ENCODE measurements at regions not wholly inside any gene's neighbourhood (a gene's known extent, or its start where the extent isn't known, plus 50 kb on each side); places are given as distances from the start of the nearest gene placed in this dataset.

DNA sequence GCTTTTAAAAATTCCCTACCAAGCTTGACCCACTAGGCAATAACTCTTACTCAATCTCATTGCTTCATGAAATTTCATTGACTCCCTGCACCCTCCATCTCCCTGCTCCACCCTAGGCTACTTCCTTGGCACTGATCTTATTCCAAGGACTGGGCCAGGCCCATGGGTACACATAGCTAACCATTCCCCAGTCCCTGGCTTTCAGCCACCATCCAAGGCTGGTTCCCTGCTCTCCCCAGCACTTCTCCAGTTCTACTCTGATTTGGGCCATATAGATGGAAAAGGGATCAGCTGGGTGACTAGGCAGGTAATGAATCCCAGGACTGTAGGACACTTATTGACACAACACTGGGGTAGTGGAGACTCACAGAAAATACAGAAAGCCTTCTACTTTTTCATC lies 88.1 kb upstream of the NEO1 start:
- Histone ChIP-seq H3K9me3 (replicated peaks in 1 of 3) (peaks cover 0 to 5% (median 0%) of the 10 kb centered on the region in 3 donors), H3K4me1 (replicated peaks in 1 of 2) (no peaks in the 10 kb centered on the region), H3K4me3 (no peak overlapping the region), H3K27me3 (no peaks in the 10 kb centered on the region), H3K27ac (no peak overlapping the region), H3K36me3 (replicated peaks in 1 of 2) (no peaks in the 10 kb centered on the region)
- TF ChIP-seq POLR2A (IDR thresholded peaks at IDR 0.05) (no peak), CTCF (IDR thresholded peaks at IDR 0.05) (no peak)
- intact Hi-C loops (cut with DNase I) = no loop called here
- no peak for DNase-seq

GRCh38 chr15:72962054-72962702 lies 90.1 kb upstream of the NEO1 start:
- Histone ChIP-seq H3K4me1 (replicated peaks in 1 of 2) (no peaks in the 10 kb centered on the region), H3K27ac (no peak overlapping the region), H3K36me3 (replicated peaks in 1 of 2) (no peaks in the 10 kb centered on the region), H3K4me3 (no peak overlapping the region), H3K9me3 (replicated peaks in 1 of 3) (peaks cover 0 to 5% (median 0%) of the 10 kb centered on the region in 3 donors), H3K27me3 (no peaks in the 10 kb centered on the region)
- TF ChIP-seq CTCF (IDR thresholded peaks at IDR 0.05) (no peak), POLR2A (IDR thresholded peaks at IDR 0.05) (no peak)
- intact Hi-C loops (cut with DNase I) = no loop called here
- WGBS, 4 donors = 72 to 88% (median 81%) methylated on average over 7 to 8 of the region's 8 CpGs
- no peak for DNase-seq

DNA sequence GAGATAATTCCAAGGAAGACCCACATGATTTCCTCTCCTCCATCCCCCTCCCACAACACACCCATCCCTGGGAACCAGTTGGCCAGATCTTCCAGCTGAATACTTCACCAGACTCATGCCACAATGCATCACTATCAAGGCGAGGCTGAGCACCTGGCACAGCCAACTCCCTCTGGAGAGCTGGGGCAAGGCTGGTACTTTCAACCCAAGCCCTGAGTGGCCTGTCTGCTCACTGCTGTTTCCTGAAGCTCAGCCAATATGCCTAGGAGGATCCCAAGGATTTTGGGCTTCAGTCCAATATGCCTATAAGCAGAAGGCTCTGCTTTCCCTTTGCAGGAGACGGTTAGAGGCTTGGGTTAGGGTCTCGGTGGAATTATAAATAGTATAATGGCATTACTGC lies 90.9 kb upstream of the NEO1 start:
- H3K36me3 ChIP-seq (replicated peaks in 1 of 2) = no peaks in the 10 kb centered on the region
- H3K4me3 ChIP-seq = no peak overlapping the region
- peaks cover 0 to 1% (median 0%) of the 10 kb centered on the region in 3 donors for H3K9me3 ChIP-seq (replicated peaks in 1 of 3)
- H3K27ac ChIP-seq = no peak overlapping the region
- intact Hi-C loops (cut with DNase I) = no loop called here
- TF ChIP-seq POLR2A (IDR thresholded peaks at IDR 0.05) = no peak
- TF ChIP-seq CTCF (IDR thresholded peaks at IDR 0.05) = no peak
- H3K4me1 ChIP-seq (replicated peaks in 1 of 2) = no peaks in the 10 kb centered on the region
- 63 to 87% (median 78%) methylated on average over 3 of the region's 3 CpGs for WGBS, 4 donors
- H3K27me3 ChIP-seq = no peaks in the 10 kb centered on the region
- no peak for DNase-seq

DNA sequence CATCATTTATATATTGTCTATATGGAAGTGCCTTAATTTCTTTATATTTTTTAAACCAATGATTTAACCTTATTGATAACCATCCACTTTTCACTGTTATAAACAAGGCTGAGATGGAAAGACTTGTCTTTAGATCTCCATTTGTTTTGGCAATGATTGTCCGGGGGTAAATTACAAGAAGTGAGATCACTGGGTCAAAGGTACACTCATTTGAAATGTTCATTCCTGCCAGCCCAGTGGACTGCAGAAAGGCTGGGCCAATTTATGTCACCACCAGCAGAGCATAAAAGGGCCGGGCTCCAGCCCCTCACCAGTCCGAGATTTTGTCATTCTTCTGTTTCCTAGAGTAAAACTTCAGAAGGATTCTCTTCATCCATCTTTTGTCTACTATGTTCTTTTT lies 93.6 kb upstream of the NEO1 start:
- H3K4me1 ChIP-seq (replicated peaks in 1 of 2) = no peaks in the 10 kb centered on the region
- TF ChIP-seq CTCF (IDR thresholded peaks at IDR 0.05) (no peak), POLR2A (IDR thresholded peaks at IDR 0.05) (no peak)
- 49 to 74% (median 66%) methylated on average over 3 of the region's 3 CpGs for WGBS, 4 donors
- intact Hi-C loops (cut with DNase I) = no loop called here
- no peaks in the 10 kb centered on the region for H3K9me3 ChIP-seq (replicated peaks in 1 of 3)
- H3K36me3 ChIP-seq (replicated peaks in 1 of 2) = no peaks in the 10 kb centered on the region
- no peaks in the 10 kb centered on the region for H3K27me3 ChIP-seq
- H3K27ac ChIP-seq = no peak overlapping the region
- H3K4me3 ChIP-seq = no peak overlapping the region
- DNase-seq = no peak
